Spleen (tissue), 11 donors: ENCODE measurements at regions not wholly inside any gene's neighbourhood (a gene's known extent, or its start where the extent isn't known, plus 50 kb on each side); places are given as distances from the start of the nearest gene placed in this dataset.

Experiments used
- DNase-seq: peaks from one replicate; pipeline ENCODE4 v3.0.0-alpha.2; 2020
- H3K27ac ChIP-seq, 8 donors: fragments of 200-600 bp; sonication (generic) in 7 of 8; 1 replicate in 4 of 8; 2 replicates in 4 of 8; pipeline versions ENCODE4 v1.5.0 to v1.8.0; 2016 to 2021; ENCODE audit warnings: inconsistent platforms in 4 of 8, mild to moderate bottlenecking in 4 of 8, moderate library complexity in 1 of 8
- H3K27me3 ChIP-seq, 7 donors: fragments of 200-600 bp; sonication (generic) in 6 of 7; replicated peaks in 1 of 7; 1 replicate in 4 of 7; 2 replicates in 3 of 7; pipeline versions ENCODE4 v1.5.0 to v1.8.0; 2016 to 2021; ENCODE audit warnings: inconsistent platforms in 3 of 7, mild to moderate bottlenecking in 1 of 7
- H3K36me3 ChIP-seq, 6 donors: fragments of 200-600 bp; sonication (generic) in 5 of 6; 1 replicate in 4 of 6; 2 replicates in 2 of 6; pipeline versions ENCODE4 v1.5.0 to v1.8.0; 2016 to 2021; ENCODE audit warnings: inconsistent platforms in 2 of 6
- H3K4me1 ChIP-seq, 6 donors: fragments of 200-600 bp; sonication (generic) in 5 of 6; 1 replicate in 3 of 6; 2 replicates in 3 of 6; pipeline versions ENCODE4 v1.5.0 to v1.8.0; 2016 to 2021; ENCODE audit warnings: inconsistent platforms in 3 of 6
- H3K4me3 ChIP-seq, 8 donors: fragments of 200-600 bp; sonication (generic) in 7 of 8; 1 replicate in 4 of 8; 2 replicates in 4 of 8; pipeline versions ENCODE4 v1.5.0 to v1.8.0; 2016 to 2021; ENCODE audit warnings: inconsistent platforms in 4 of 8, mild to moderate bottlenecking in 4 of 8, moderate library complexity in 2 of 8
- H3K9me3 ChIP-seq, 8 donors: fragments of 200-600 bp; sonication (generic) in 7 of 8; 1 replicate in 4 of 8; 2 replicates in 4 of 8; pipeline versions ENCODE4 v1.5.0 to v1.8.0; 2016 to 2021; ENCODE audit warnings: inconsistent platforms in 4 of 8
- POLR2A ChIP-seq, 3 donors: fragments of 450-650 bp; IDR thresholded peaks; one replicate each; pipeline ENCODE4 v1.5.1; 2017; ENCODE audit warnings: antibody characterized with exemption in 3 of 3, mild to moderate bottlenecking in 1 of 3
- POLR2AphosphoS5 ChIP-seq, 3 donors: sonication (generic); formaldehyde crosslinking; IDR thresholded peaks; one replicate each; pipeline ENCODE4 v1.5.1; 2017; ENCODE audit warnings: antibody characterized with exemption in 3 of 3
- WGBS, 5 donors: extraction: QIAGEN DNeasy Blood & Tissue Kit in 3 of 5; methylation state at CpG; one replicate each; pipeline versions ENCODE4 v1.1.5 to v1.1.7; 2013 to 2018; 5-methylcytosine and 5-hydroxymethylcytosine counted together
- intact Hi-C: fragments of 100-400 bp; cut with DNase I; formaldehyde crosslinking; loops from one replicate; pipeline ENCODE4 v1.15.0; 2023; ENCODE audit warnings: low total_unique reads
- TF ChIP-seq, protein P1 (sequence below), 11 experiments: fragments of 200-600 bp in 7 of 11; fragments of 450-650 bp in 4 of 11; sonication (generic) in 4 of 11; IDR thresholded peaks in 8 of 11; conservative IDR thresholded peaks in 3 of 11; 1 replicate in 7 of 11; 2 replicates in 4 of 11; pipeline versions ENCODE4 v1.4.0 to v1.8.0; 2016 to 2021; ENCODE audit warnings: antibody characterized with exemption in 11 of 11, inconsistent platforms in 4 of 11, mild to moderate bottlenecking in 1 of 11
- donor health status: healthy with polysubstance abuse.
- donor health status: DM: no; HTN: no; CAD: no; lungs with moderate emphysema.
- donor health status: DM: no; HTN: no; CAD: no.
- donor health status: Bipolar disorder and iron deficiency.
- donor health status: healthy.
- donor health status: DM: no; HTN: no; CAD: no.
- donor health status: DM: yes; HTN: yes; CAD: no.

DNA sequence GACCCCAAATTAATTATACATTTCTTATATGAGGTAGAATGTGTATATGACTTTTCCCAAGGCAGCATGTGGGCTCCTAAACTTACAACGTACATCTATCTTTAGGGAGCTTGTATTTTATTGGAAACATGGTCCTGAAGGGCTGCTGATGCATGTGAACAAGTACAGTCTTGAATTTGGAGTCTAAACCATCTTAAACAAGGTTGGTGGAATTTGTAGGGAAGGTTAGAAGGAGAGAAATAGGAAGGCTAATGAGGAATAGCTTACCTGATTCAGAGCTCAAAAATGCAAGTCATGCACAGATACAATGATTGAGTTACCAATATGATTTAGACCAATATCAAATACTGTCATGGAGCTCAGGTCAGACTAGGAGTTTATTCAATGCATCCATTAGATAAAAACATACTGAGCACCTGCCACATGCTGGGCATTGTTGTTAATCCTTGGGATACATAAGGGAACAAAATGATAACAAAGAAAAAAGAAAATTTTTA is 458.6 kb upstream of the ETAA1 start:
- no peak overlapping the region for H3K4me3 ChIP-seq
- no peak for DNase-seq
- H3K36me3 ChIP-seq, result no peaks in the 10 kb centered on the region
- no peaks in the 10 kb centered on the region for H3K27me3 ChIP-seq
- H3K9me3 ChIP-seq, result no peaks in the 10 kb centered on the region
- intact Hi-C loops, result no loop called here
- 60 to 86% (median 75%) methylated on average over 1 of the region's 1 CpG for WGBS, 5 donors
- TF ChIP-seq POLR2A (IDR thresholded peaks at IDR 0.05) (no peak), POLR2AphosphoS5 (IDR thresholded peaks at IDR 0.05) (no peak)
- TF ChIP-seq, protein P1, sequence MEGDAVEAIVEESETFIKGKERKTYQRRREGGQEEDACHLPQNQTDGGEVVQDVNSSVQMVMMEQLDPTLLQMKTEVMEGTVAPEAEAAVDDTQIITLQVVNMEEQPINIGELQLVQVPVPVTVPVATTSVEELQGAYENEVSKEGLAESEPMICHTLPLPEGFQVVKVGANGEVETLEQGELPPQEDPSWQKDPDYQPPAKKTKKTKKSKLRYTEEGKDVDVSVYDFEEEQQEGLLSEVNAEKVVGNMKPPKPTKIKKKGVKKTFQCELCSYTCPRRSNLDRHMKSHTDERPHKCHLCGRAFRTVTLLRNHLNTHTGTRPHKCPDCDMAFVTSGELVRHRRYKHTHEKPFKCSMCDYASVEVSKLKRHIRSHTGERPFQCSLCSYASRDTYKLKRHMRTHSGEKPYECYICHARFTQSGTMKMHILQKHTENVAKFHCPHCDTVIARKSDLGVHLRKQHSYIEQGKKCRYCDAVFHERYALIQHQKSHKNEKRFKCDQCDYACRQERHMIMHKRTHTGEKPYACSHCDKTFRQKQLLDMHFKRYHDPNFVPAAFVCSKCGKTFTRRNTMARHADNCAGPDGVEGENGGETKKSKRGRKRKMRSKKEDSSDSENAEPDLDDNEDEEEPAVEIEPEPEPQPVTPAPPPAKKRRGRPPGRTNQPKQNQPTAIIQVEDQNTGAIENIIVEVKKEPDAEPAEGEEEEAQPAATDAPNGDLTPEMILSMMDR (IDR thresholded peaks at IDR 0.05 in 8 of 11, conservative IDR thresholded peaks at IDR 0.05 in 3 of 11), result no peak
- H3K4me1 ChIP-seq, result no peaks in the 10 kb centered on the region
- no peak overlapping the region for H3K27ac ChIP-seq

DNA sequence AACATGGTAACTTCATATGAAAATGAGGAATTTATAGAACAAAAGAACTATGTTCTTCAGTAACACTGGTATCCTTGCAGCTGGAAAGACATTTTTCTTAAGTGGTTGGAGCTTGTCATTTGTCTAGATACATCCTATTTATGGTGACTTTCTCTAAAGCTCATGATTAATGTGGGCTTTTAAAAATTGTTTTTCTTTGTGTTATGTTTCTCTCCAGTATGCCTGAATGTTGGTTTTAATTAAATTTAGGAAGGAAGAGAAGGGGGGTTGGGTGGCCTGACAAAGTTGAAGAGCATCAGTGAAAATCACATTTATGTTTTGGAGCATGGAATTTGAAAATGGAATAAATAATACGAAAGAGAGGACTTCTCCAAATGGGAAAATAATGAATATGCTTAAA is 457.1 kb upstream of the ETAA1 start:
- intact Hi-C loops, result no loop called here
- TF ChIP-seq, protein P1 (IDR thresholded peaks at IDR 0.05 in 8 of 11, conservative IDR thresholded peaks at IDR 0.05 in 3 of 11), result no peak
- TF ChIP-seq POLR2A (IDR thresholded peaks at IDR 0.05) (no peak), POLR2AphosphoS5 (IDR thresholded peaks at IDR 0.05) (no peak)
- no peak overlapping the region for H3K27ac ChIP-seq
- H3K4me1 ChIP-seq, result no peaks in the 10 kb centered on the region
- no peaks in the 10 kb centered on the region for H3K27me3 ChIP-seq
- no peaks in the 10 kb centered on the region for H3K36me3 ChIP-seq
- H3K4me3 ChIP-seq, result no peak overlapping the region
- WGBS, 5 donors, result 34 to 48% (median 37%) methylated on average over 1 of the region's 1 CpG
- DNase-seq, result no peak
- peaks cover 0 to 2% (median 0%) of the 10 kb centered on the region in 8 donors for H3K9me3 ChIP-seq

DNA sequence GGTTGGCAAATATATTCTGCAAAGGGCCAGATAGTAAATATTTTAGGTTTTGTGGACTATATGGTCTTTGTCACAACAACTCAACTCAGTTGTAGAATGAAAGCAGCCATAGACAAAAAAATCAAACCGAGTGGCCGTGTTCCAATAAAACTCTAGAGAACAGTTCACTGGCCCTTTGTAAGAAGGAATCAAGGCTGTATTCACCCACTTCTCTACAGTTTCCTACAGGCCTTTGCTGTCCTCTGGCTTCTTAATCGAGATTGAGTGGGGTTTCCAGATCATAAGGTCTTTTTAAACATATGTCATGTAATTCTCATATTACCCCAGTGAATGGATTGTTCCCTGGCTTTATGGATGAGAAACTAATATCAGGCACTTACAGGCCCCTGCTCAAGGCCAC is 448.9 kb upstream of the ETAA1 start:
- no peaks in the 10 kb centered on the region for H3K4me1 ChIP-seq
- 75 to 83% (median 80%) methylated on average over 3 of the region's 3 CpGs for WGBS, 5 donors
- H3K27me3 ChIP-seq, result no peaks in the 10 kb centered on the region
- H3K9me3 ChIP-seq, result peaks cover 0 to 2% (median 0%) of the 10 kb centered on the region in 8 donors
- H3K4me3 ChIP-seq, result no peak overlapping the region
- no peaks in the 10 kb centered on the region for H3K36me3 ChIP-seq
- no peak for DNase-seq
- no peak overlapping the region for H3K27ac ChIP-seq
- intact Hi-C loops, result no loop called here
- TF ChIP-seq, protein P1 (IDR thresholded peaks at IDR 0.05 in 8 of 11, conservative IDR thresholded peaks at IDR 0.05 in 3 of 11), result no peak
- TF ChIP-seq POLR2A (IDR thresholded peaks at IDR 0.05), result no peak

DNA sequence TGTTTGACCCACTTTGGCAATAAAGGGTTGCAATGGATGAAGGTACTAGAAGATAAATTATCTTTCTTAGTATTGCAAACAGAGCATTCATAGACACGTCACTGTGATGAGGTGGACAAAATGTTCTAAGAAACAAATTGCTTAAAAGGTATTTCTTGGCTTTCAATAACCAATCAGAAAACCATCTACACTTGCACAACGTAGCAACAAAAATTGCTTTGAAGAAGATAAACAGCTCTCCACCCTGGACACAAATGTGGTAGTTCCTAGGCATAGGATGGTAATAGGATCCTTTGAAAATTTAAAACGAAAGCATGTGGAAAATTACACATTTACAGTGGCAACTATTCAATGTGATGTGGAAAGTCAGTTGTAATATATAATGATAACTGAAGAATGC is 439.9 kb upstream of the ETAA1 start:
- H3K27me3 ChIP-seq, result no peaks in the 10 kb centered on the region
- H3K4me3 ChIP-seq, result no peak overlapping the region
- H3K4me1 ChIP-seq, result no peaks in the 10 kb centered on the region
- TF ChIP-seq, protein P1 (IDR thresholded peaks at IDR 0.05 in 8 of 11, conservative IDR thresholded peaks at IDR 0.05 in 3 of 11), result no peak
- no peak for TF ChIP-seq POLR2AphosphoS5 (IDR thresholded peaks at IDR 0.05)
- TF ChIP-seq POLR2A (IDR thresholded peaks at IDR 0.05), result no peak
- WGBS, 5 donors, result 51 to 78% (median 67%) methylated on average over 3 of the region's 3 CpGs
- no peaks in the 10 kb centered on the region for H3K9me3 ChIP-seq
- intact Hi-C loops, result no loop called here
- no peaks in the 10 kb centered on the region for H3K36me3 ChIP-seq
- DNase-seq, result no peak
- no peak overlapping the region for H3K27ac ChIP-seq
